HFF-Myc (cell line): ENCODE measurements at regions not wholly inside any gene's neighbourhood (a gene's known extent, or its start where the extent isn't known, plus 50 kb on each side); places are given as distances from the start of the nearest gene placed in this dataset.

ENCODE experiments used
- DNase-seq: peaks from one replicate; pipeline ENCODE4 v3.0.0-alpha.2; 2011; ENCODE audit warnings: low read depth; ENCODE audit errors: extremely low read depth
- H3K4me3 ChIP-seq: replicated peaks from 2 replicates; pipeline ENCODE4 v1.5.1; 2011; ENCODE audit warnings: low read depth, mild to moderate bottlenecking, control low read depth, low read length
- CTCF ChIP-seq: IDR thresholded peaks from 2 replicates; pipeline ENCODE4 v1.5.1; 2012; ENCODE audit warnings: mild to moderate bottlenecking, low read depth, low read length, control low read depth; ENCODE audit errors: missing control alignments

DNA sequence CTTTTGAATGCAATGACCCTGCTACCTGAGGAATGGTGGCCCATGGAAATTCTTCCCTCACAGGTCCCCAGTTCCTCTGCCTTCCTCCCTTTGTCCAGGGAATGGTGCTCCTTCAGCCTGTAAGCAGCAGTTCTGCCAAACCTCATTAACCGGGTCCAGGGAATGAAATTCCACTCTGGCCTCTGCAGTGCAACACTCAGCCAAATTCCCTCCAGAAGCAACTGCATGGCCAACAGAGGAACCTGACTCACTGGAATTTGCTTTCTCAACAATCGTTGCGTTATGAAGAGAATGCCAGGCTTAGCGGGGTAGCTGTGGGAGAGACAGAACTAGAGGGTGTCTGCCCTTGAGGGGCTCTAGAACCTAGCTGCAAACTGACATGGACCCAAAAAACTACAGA lies 449.4 kb upstream of the PROK2 start:
- H3K4me3 ChIP-seq: no peak overlapping the region
- DNase-seq: no peak
- no peak for TF ChIP-seq CTCF

DNA sequence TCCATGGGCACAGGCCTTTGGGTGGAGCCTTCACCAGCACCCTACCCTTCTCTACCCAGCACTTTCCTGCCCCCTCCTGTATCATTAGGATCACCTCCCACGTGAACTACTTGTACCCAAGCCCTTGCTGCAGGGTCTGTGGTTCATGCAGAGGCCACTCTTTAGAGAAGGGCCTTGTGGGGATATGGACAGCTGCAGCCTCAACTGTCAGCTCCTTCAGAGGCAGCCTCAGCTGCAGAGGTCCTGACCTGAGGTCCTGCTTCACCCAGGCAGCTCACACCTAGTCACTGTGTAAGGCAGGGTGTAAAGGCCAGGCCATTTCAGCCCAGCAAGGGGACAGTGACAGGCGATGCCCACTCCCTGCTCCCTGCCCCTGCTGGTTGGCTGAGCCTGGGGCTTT lies 448.6 kb upstream of the PROK2 start:
- H3K4me3 ChIP-seq: no peak overlapping the region
- DNase-seq: no peak
- no peak for TF ChIP-seq CTCF

GRCh38 chr3:72232777-72233176 lies 447.8 kb upstream of the PROK2 start:
- H3K4me3 ChIP-seq: no peak overlapping the region
- DNase-seq: no peak
- no peak for TF ChIP-seq CTCF

DNA sequence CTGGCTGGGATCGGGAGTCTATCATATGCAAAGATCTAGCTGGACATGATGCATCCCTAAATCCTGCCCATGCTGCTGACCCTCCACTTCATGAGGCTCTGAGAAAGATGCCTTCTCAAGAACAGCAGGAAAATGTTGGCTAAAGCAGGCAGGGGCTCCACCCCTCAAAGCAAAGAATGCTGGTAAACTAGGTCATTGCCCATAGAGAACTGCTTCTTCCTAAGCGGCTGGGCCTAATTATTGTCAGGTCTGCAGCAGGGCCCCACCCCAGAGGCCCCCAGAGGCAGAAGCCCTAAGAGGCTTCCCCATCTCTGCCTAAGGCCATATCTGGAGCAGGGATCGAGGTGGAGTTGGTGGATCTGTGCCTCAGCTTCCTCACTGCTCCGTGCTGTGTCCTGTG lies 447.4 kb upstream of the PROK2 start:
- TF ChIP-seq CTCF: no peak
- H3K4me3 ChIP-seq: no peak overlapping the region
- no peak for DNase-seq

- H3K4me3 ChIP-seq: no peak overlapping the region
- no peak for TF ChIP-seq CTCF
- DNase-seq: no peak
Observed at GRCh38 chr3:72231439-72232196, 446.7 kb upstream of the PROK2 start.

GRCh38 chr3:72230774-72231379 lies 445.9 kb upstream of the PROK2 start:
- no peak for TF ChIP-seq CTCF
- DNase-seq: no peak
- H3K4me3 ChIP-seq: no peak overlapping the region
